Suprapubic skin (tissue), 4 donors: ENCODE measurements at regions not wholly inside any gene's neighbourhood (a gene's known extent, or its start where the extent isn't known, plus 50 kb on each side); places are given as distances from the start of the nearest gene placed in this dataset.

ENCODE experiments used
- DNase-seq, 2 donors: peaks; one replicate each; pipeline ENCODE4 v3.0.0-alpha.2; 2019; ENCODE audit warnings: low spot score in 2 of 2
- H3K27ac ChIP-seq: fragments of 200-600 bp; sonication (generic); one replicate; pipeline ENCODE4 v1.5.1; 2019
- H3K27me3 ChIP-seq: fragments of 200-600 bp; sonication (generic); one replicate; pipeline ENCODE4 v1.5.1; 2019
- H3K36me3 ChIP-seq: fragments of 200-600 bp; sonication (generic); one replicate; pipeline ENCODE4 v1.5.1; 2019
- H3K4me1 ChIP-seq: fragments of 200-600 bp; sonication (generic); one replicate; pipeline ENCODE4 v1.5.1; 2019
- H3K4me3 ChIP-seq: fragments of 200-600 bp; sonication (generic); one replicate; pipeline ENCODE4 v1.5.1; 2019; ENCODE audit warnings: mild to moderate bottlenecking
- H3K9me3 ChIP-seq: fragments of 200-600 bp; sonication (generic); one replicate; pipeline ENCODE4 v1.5.1; 2019
- EP300 ChIP-seq: sonication (generic); formaldehyde crosslinking; IDR thresholded peaks from one replicate; pipeline ENCODE4 v1.6.1; 2017; ENCODE audit warnings: antibody characterized with exemption
- POLR2A ChIP-seq, 2 donors: fragments of 450-650 bp; IDR thresholded peaks; one replicate each; pipeline ENCODE4 v1.6.1; 2017; ENCODE audit warnings: antibody characterized with exemption in 2 of 2, mild to moderate bottlenecking in 2 of 2, moderate library complexity in 2 of 2
- POLR2AphosphoS5 ChIP-seq, 3 donors: sonication (generic); formaldehyde crosslinking; IDR thresholded peaks; one replicate each; pipeline ENCODE4 v1.6.1; 2017; ENCODE audit warnings: antibody characterized with exemption in 3 of 3
- WGBS: methylation state at CpG from one replicate; pipeline ENCODE4 v1.1.5; 2018; 5-methylcytosine and 5-hydroxymethylcytosine counted together
- TF ChIP-seq, protein P1 (sequence below), 2 donors: fragments of 200-600 bp in 1 of 2; fragments of 450-650 bp in 1 of 2; sonication (generic) in 1 of 2; IDR thresholded peaks; one replicate each; pipeline ENCODE4 v1.5.1; 2016 to 2019; ENCODE audit warnings: antibody characterized with exemption in 2 of 2, mild to moderate bottlenecking in 1 of 2, moderate library complexity in 1 of 2

DNA sequence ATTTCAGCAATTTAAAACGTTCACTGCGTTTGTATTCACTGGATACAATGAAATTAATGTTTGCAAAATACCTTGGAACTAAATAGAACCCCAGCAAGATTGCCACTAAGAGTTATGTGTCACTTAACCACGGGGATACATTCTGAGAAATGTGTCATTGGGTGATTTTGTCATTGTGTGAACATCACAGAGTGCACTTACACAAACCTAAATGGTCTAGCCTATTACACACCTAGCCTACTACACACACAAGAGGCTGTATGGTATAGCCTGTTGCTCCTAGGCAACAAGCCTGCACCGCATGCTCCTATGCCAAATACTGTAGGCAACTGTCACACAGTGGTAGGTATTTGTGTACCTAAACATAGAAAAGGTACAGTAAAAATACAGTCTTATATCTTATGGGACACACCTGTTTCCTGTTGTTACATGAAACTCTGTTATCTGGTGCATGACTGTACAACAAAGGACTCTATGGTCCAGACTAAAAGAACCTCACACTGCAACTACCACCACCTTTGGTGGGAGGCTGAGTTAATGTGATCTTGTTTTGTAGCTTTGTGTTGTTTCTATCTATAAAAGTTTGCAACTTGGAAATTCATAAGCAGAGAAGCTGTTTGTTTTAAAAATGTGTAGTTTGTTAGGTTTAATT is 92.2 kb upstream of the NTRK3 start:
- Histone ChIP-seq H3K4me1 (no peaks in the 10 kb centered on the region), H3K9me3 (peaks cover 7% of the 10 kb centered on the region), H3K27me3 (peaks cover 2% of the 10 kb centered on the region), H3K4me3 (no peak overlapping the region), H3K36me3 (no peaks in the 10 kb centered on the region), H3K27ac (no peak overlapping the region)
- WGBS = 55% methylated on average over 4 of the region's 4 CpGs
- no peak for DNase-seq
- no peak for TF ChIP-seq POLR2A (IDR thresholded peaks at IDR 0.05)
- no peak for TF ChIP-seq POLR2AphosphoS5 (IDR thresholded peaks at IDR 0.05)
- TF ChIP-seq, protein P1, sequence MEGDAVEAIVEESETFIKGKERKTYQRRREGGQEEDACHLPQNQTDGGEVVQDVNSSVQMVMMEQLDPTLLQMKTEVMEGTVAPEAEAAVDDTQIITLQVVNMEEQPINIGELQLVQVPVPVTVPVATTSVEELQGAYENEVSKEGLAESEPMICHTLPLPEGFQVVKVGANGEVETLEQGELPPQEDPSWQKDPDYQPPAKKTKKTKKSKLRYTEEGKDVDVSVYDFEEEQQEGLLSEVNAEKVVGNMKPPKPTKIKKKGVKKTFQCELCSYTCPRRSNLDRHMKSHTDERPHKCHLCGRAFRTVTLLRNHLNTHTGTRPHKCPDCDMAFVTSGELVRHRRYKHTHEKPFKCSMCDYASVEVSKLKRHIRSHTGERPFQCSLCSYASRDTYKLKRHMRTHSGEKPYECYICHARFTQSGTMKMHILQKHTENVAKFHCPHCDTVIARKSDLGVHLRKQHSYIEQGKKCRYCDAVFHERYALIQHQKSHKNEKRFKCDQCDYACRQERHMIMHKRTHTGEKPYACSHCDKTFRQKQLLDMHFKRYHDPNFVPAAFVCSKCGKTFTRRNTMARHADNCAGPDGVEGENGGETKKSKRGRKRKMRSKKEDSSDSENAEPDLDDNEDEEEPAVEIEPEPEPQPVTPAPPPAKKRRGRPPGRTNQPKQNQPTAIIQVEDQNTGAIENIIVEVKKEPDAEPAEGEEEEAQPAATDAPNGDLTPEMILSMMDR (IDR thresholded peaks at IDR 0.05) = no peak
- TF ChIP-seq EP300 = no peak

GRCh38 chr15:88345962-88346361 is 89.4 kb upstream of the NTRK3 start:
- Histone ChIP-seq H3K27ac (no peak overlapping the region), H3K4me1 (no peaks in the 10 kb centered on the region), H3K4me3 (no peak overlapping the region), H3K36me3 (no peaks in the 10 kb centered on the region), H3K27me3 (peaks cover 2% of the 10 kb centered on the region), H3K9me3 (no peaks in the 10 kb centered on the region)
- no peak for TF ChIP-seq POLR2A (IDR thresholded peaks at IDR 0.05)
- TF ChIP-seq, protein P1 (IDR thresholded peaks at IDR 0.05) = no peak
- TF ChIP-seq EP300 = no peak
- no peak for DNase-seq
- 38% methylated on average over 4 of the region's 4 CpGs for WGBS

DNA sequence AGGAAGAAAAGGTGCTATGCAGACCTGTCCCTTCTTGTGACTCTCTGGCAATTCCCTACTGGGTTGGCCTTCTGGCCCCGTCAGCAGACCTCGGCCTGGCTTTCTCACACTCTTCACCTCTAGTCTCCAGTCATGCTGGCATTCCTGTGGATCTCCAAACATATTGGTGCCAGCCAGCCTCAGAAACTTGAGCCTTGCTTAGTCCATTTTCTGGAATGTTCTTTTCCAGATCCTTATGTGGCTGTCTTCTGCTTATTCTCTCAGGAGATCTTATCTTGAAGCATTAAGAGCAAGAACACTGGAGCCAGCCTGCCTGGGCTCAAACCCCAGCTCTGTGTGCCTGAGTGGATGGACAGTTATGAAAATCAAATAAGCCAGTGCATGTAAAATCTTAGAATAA is 88.2 kb upstream of the NTRK3 start:
- H3K27ac ChIP-seq = no peak overlapping the region
- peaks cover 2% of the 10 kb centered on the region for H3K27me3 ChIP-seq
- no peaks in the 10 kb centered on the region for H3K36me3 ChIP-seq
- no peaks in the 10 kb centered on the region for H3K4me1 ChIP-seq
- H3K9me3 ChIP-seq = no peaks in the 10 kb centered on the region
- TF ChIP-seq POLR2A (IDR thresholded peaks at IDR 0.05) (no peak), EP300 (no peak), POLR2AphosphoS5 (IDR thresholded peaks at IDR 0.05) (no peak)
- TF ChIP-seq, protein P1 (IDR thresholded peaks at IDR 0.05) = no peak
- DNase-seq = no peak
- WGBS = 86% methylated on average over 2 of the region's 2 CpGs
- H3K4me3 ChIP-seq = no peak overlapping the region

GRCh38 chr15:88342666-88343065 is 86.1 kb upstream of the NTRK3 start:
- DNase-seq = no peak
- H3K27me3 ChIP-seq = no peaks in the 10 kb centered on the region
- 71% methylated on average over 2 of the region's 2 CpGs for WGBS
- H3K27ac ChIP-seq = no peak overlapping the region
- no peaks in the 10 kb centered on the region for H3K4me1 ChIP-seq
- H3K4me3 ChIP-seq = no peak overlapping the region
- no peaks in the 10 kb centered on the region for H3K9me3 ChIP-seq
- no peaks in the 10 kb centered on the region for H3K36me3 ChIP-seq
- no peak for TF ChIP-seq POLR2A (IDR thresholded peaks at IDR 0.05)
- TF ChIP-seq POLR2AphosphoS5 (IDR thresholded peaks at IDR 0.05) = no peak
- no peak for TF ChIP-seq EP300
- TF ChIP-seq, protein P1 (IDR thresholded peaks at IDR 0.05) = no peak

DNA sequence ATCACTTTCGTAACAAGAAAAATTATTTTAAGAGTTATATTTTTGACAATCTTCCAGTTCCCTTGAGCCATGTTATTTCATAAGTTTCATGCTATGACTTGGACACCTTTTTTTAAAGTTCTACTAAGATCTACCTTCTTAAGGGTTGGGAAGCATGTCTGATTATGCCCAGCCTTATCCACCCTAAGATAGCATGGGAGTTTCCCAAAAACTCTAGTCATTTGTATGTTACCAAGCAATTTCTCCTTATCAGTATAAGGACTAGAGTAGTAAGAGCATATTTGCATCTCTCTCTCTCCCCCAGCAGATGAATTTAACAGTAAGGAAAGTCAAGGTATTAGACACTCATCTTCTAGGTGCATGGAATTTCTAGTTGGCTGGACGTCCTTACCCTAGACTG is 85.1 kb upstream of the NTRK3 start:
- WGBS = 28% methylated on average over 2 of the region's 2 CpGs
- no peaks in the 10 kb centered on the region for H3K4me1 ChIP-seq
- no peak overlapping the region for H3K27ac ChIP-seq
- no peaks in the 10 kb centered on the region for H3K27me3 ChIP-seq
- H3K9me3 ChIP-seq = no peaks in the 10 kb centered on the region
- H3K4me3 ChIP-seq = no peak overlapping the region
- no peaks in the 10 kb centered on the region for H3K36me3 ChIP-seq
- TF ChIP-seq, protein P1 (IDR thresholded peaks at IDR 0.05) = no peak
- TF ChIP-seq EP300 (no peak), POLR2AphosphoS5 (IDR thresholded peaks at IDR 0.05) (no peak)
- DNase-seq = no peak
